ENCODE measurements at regions not wholly inside any gene's neighbourhood (a gene's known extent, or its start where the extent isn't known, plus 50 kb on each side); places are given as distances from the start of the nearest gene placed in this dataset.

- TF ChIP-seq CTCF (conservative IDR thresholded peaks at IDR 0.05) = no peak
Observed at GRCh38 chr16:59290718-59291117, 556.6 kb upstream of the GOT2 start.

GRCh38 chr16:59289151-59289550 is 555.0 kb upstream of the GOT2 start:
- no peak for TF ChIP-seq CTCF (conservative IDR thresholded peaks at IDR 0.05)
- H3K27ac ChIP-seq = no peak overlapping the region

More at GRCh38 chr16:59290718-59291117, 556.6 kb upstream of the GOT2 start:
- no peak overlapping the region for H3K27ac ChIP-seq

- H3K27ac ChIP-seq = no peak overlapping the region
- TF ChIP-seq CTCF (conservative IDR thresholded peaks at IDR 0.05) = no peak
Observed at GRCh38 chr16:59274141-59274540, 540.0 kb upstream of the GOT2 start.

GRCh38 chr16:59263955-59264354 is 529.8 kb upstream of the GOT2 start:
- TF ChIP-seq CTCF (conservative IDR thresholded peaks at IDR 0.05) = no peak
- H3K27ac ChIP-seq = no peak overlapping the region

- TF ChIP-seq CTCF (conservative IDR thresholded peaks at IDR 0.05) = no peak
- H3K27ac ChIP-seq = no peak overlapping the region
Observed at GRCh38 chr16:59260892-59261291, 526.8 kb upstream of the GOT2 start.

- TF ChIP-seq CTCF (conservative IDR thresholded peaks at IDR 0.05) = no peak
- no peak overlapping the region for H3K27ac ChIP-seq
Observed at GRCh38 chr16:59259950-59260319, 525.8 kb upstream of the GOT2 start.

GRCh38 chr16:59259074-59259949 is 525.2 kb upstream of the GOT2 start:
- H3K27ac ChIP-seq = no peak overlapping the region
- TF ChIP-seq CTCF (conservative IDR thresholded peaks at IDR 0.05) = no peak
